Mammary epithelial cell (primary cell): ENCODE measurements at regions not wholly inside any gene's neighbourhood (a gene's known extent, or its start where the extent isn't known, plus 50 kb on each side); places are given as distances from the start of the nearest gene placed in this dataset.

Experiments used
- CTCF ChIP-seq, 2 donors: IDR thresholded peaks in 1 of 2; conservative IDR thresholded peaks in 1 of 2; 2 replicates each; pipeline ENCODE4 v1.5.1; 2011 to 2012; ENCODE audit warnings: inconsistent platforms in 2 of 2, low read length in 2 of 2, mild to moderate bottlenecking in 2 of 2, control low read depth in 1 of 2, low read depth in 1 of 2; ENCODE audit not compliant: insufficient read depth in 1 of 2; ENCODE audit errors: extremely low read depth in 1 of 2
- EZH2 ChIP-seq: IDR thresholded peaks from 2 replicates; pipeline ENCODE4 v1.6.1; 2012; ENCODE audit warnings: low read length, inconsistent platforms, borderline replicate concordance

- no peak for TF ChIP-seq EZH2
- TF ChIP-seq CTCF (conservative IDR thresholded peaks at IDR 0.05 in 1 of 2, IDR thresholded peaks at IDR 0.05 in 1 of 2; ENCODE audit: extremely low read depth in 1 of 2, insufficient read depth in 1 of 2, low read depth in 1 of 2, low read length in 2 of 2): no peak
Observed at GRCh38 chr6:167711211-167711610, 115.5 kb upstream of the AFDN start.
